Heart left ventricle (tissue), 16 donors: ENCODE measurements at regions not wholly inside any gene's neighbourhood (a gene's known extent, or its start where the extent isn't known, plus 50 kb on each side); places are given as distances from the start of the nearest gene placed in this dataset.

Experiments
- ATAC-seq, 4 donors: fragments of 200-7000 bp; cut with Tn5 transposase; one replicate each; pipeline ENCODE4 v1.9.1; 2020 to 2022; ENCODE audit warnings: moderate library complexity in 4 of 4, mild to moderate bottlenecking in 3 of 4, moderate number of reproducible peaks in 1 of 4
- DNase-seq, 5 donors: peaks; one replicate each; pipeline ENCODE4 v3.0.0-alpha.2; 2020
- H3K27ac ChIP-seq, 12 donors: fragments of 200-600 bp; sonication (generic) in 4 of 12; one replicate each; pipeline versions ENCODE4 v1.5.0 to v1.8.0; 2016 to 2022; ENCODE audit warnings: mild to moderate bottlenecking in 2 of 12
- H3K27me3 ChIP-seq, 9 donors: fragments of 200-600 bp; sonication (generic) in 2 of 9; one replicate each; pipeline versions ENCODE4 v1.5.1 to v1.8.0; 2016 to 2022; ENCODE audit warnings: mild to moderate bottlenecking in 3 of 9
- H3K36me3 ChIP-seq, 9 donors: fragments of 200-600 bp; sonication (generic) in 2 of 9; one replicate each; pipeline versions ENCODE4 v1.5.0 to v1.8.0; 2018 to 2022; ENCODE audit warnings: mild to moderate bottlenecking in 2 of 9
- H3K4me1 ChIP-seq, 12 donors: fragments of 200-600 bp; sonication (generic) in 4 of 12; one replicate each; pipeline versions ENCODE4 v1.5.0 to v1.8.0; 2016 to 2022; ENCODE audit warnings: mild to moderate bottlenecking in 3 of 12
- H3K4me3 ChIP-seq, 12 donors: fragments of 200-600 bp; sonication (generic) in 4 of 12; one replicate each; pipeline versions ENCODE4 v1.5.0 to v1.8.0; 2017 to 2022; ENCODE audit warnings: mild to moderate bottlenecking in 9 of 12, moderate library complexity in 4 of 12
- H3K9me3 ChIP-seq, 12 donors: fragments of 200-600 bp; sonication (generic) in 4 of 12; one replicate each; pipeline versions ENCODE4 v1.5.0 to v1.8.0; 2016 to 2022; ENCODE audit warnings: mild to moderate bottlenecking in 1 of 12
- POLR2A ChIP-seq, 2 donors: fragments of 450-650 bp; IDR thresholded peaks; one replicate each; pipeline ENCODE4 v1.6.1; 2017; ENCODE audit warnings: antibody characterized with exemption in 2 of 2, mild to moderate bottlenecking in 2 of 2, moderate library complexity in 2 of 2
- WGBS, 4 donors: extraction: QIAGEN DNeasy Blood & Tissue Kit in 2 of 4; methylation state at CpG; one replicate each; pipeline versions ENCODE4 v1.1.5 to v1.1.7; 2013 to 2018; 5-methylcytosine and 5-hydroxymethylcytosine counted together
- intact Hi-C, 10 donors: fragments of 100-400 bp; cut with DNase I; formaldehyde crosslinking; loops; one replicate each; pipeline versions ENCODE4 v1.11.1 to v1.14.2; 2022
- TF ChIP-seq, protein P1 (sequence below), 12 donors: fragments of 200-600 bp; sonication (generic) in 4 of 12; IDR thresholded peaks; one replicate each; pipeline versions ENCODE4 v1.5.0 to v1.8.0; 2018 to 2022; ENCODE audit warnings: antibody characterized with exemption in 12 of 12, mild to moderate bottlenecking in 5 of 12
- donor health status: ischemic (EF 13 %, LVEDD 7.1; RV severe dilation, severe dysfunction).
- donor health status: healthy with polysubstance abuse.
- donor health status: DM: no; HTN: yes; CAD: no.
- donor health status: DM: no; HTN: no; CAD: no.
- donor health status: ischemic (EF 25% LVEDD 6.9; RV normal size, moderate dysfunction).
- donor health status: ischemic (EF 25% LVEDD 5.7; RV mildly dilated, moderate dysfunction).
- donor health status: healthy.
- donor health status: DM: yes; HTN: yes; CAD: no.
- donor health status: ischemic (EF 35%, LVEDD 5.7; RV mildly dilated, moderate dysfunction).
- donor health status: nonischemic (EF 11% LVEDD 7.7; RV severe dilation, severe dysfunction).
- donor health status: DM: yes; HTN: yes; CAD: no.
- donor health status: PGD.
- donor health status: ischemic (EF 29% LVEDD 5.4; RV normal size, mild dysfunction).
- donor health status: nonischemic (EF 23%, LVEDD 6.1; RV moderate dilation, normal function).

DNA sequence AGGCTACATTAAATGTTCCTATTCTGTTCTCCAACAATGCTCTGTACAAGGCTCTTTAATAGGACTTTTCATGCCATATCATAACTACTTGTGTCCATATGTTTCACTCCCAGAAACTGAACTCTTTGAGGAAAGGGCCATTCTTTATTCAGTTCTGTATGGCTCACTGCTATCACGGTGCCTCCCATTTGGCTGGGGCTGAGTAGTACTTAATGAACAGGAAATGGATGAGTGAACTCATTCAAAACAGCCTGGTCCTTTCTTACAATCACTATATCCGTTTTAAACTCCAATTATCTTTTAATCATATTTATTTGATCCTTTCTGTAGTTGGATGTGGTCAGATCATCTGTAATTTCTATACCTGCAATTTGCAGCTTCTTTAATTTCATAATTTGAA lies 410.6 kb downstream of the TBC1D4 start:
- 41 to 67% (median 48%) methylated on average over 2 of the region's 2 CpGs for WGBS, 4 donors
- no peaks in the 10 kb centered on the region for H3K27me3 ChIP-seq
- intact Hi-C loops: no loop called here
- no peaks in the 10 kb centered on the region for H3K9me3 ChIP-seq
- no peak overlapping the region for H3K27ac ChIP-seq
- TF ChIP-seq, protein P1, sequence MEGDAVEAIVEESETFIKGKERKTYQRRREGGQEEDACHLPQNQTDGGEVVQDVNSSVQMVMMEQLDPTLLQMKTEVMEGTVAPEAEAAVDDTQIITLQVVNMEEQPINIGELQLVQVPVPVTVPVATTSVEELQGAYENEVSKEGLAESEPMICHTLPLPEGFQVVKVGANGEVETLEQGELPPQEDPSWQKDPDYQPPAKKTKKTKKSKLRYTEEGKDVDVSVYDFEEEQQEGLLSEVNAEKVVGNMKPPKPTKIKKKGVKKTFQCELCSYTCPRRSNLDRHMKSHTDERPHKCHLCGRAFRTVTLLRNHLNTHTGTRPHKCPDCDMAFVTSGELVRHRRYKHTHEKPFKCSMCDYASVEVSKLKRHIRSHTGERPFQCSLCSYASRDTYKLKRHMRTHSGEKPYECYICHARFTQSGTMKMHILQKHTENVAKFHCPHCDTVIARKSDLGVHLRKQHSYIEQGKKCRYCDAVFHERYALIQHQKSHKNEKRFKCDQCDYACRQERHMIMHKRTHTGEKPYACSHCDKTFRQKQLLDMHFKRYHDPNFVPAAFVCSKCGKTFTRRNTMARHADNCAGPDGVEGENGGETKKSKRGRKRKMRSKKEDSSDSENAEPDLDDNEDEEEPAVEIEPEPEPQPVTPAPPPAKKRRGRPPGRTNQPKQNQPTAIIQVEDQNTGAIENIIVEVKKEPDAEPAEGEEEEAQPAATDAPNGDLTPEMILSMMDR (IDR thresholded peaks at IDR 0.05): no peak
- TF ChIP-seq POLR2A (IDR thresholded peaks at IDR 0.05): no peak
- H3K36me3 ChIP-seq: no peaks in the 10 kb centered on the region
- ATAC-seq (no peak), DNase-seq (no peak)
- no peaks in the 10 kb centered on the region for H3K4me1 ChIP-seq
- no peak overlapping the region for H3K4me3 ChIP-seq

DNA sequence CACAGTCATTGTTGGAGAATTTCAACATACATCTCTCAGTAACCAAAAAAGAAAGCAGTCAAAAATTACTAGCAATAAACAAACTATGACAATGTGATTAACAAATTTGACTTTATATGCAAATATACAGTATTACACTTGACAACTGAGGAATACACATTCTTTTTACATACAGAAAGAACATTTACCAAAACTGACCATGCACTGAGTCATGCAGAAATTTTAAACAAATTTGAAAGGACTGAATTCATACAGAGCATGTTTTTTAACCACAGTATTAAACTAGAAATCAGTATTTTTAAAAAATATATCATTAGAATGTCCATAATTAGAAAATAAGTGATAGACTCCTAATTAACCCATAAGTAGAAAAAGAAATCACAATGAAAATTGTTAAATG lies 420.1 kb downstream of the TBC1D4 start:
- intact Hi-C loops: no loop called here
- no peak for DNase-seq
- Histone ChIP-seq H3K4me1 (no peaks in the 10 kb centered on the region), H3K4me3 (no peak overlapping the region), H3K27me3 (no peaks in the 10 kb centered on the region), H3K36me3 (no peaks in the 10 kb centered on the region), H3K27ac (no peak overlapping the region), H3K9me3 (peaks cover 0 to 15% (median 0%) of the 10 kb centered on the region in 12 donors)
- TF ChIP-seq, protein P1 (IDR thresholded peaks at IDR 0.05): no peak
- TF ChIP-seq POLR2A (IDR thresholded peaks at IDR 0.05): no peak
- no peak for ATAC-seq

DNA sequence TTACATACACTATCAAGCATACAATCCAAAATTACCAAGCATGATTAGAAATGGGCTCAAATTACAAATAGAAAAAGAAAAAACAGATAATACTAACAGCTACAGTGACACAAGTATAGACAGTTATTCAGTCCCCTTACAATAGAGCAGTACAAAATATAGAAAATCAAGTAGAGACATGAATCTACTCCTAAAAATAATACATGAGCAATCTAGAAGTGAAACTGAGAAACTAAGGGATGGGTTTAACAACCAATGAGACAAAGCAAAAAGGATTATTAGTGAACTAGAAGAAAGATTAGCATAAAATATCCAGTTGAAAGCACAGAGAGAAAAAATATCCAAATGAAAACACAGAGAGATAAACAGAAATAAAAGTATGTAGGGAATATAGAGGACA lies 426.7 kb downstream of the TBC1D4 start:
- DNase-seq (no peak), ATAC-seq (no peak)
- TF ChIP-seq, protein P1 (IDR thresholded peaks at IDR 0.05): no peak
- Histone ChIP-seq H3K4me3 (no peak overlapping the region), H3K27me3 (no peaks in the 10 kb centered on the region), H3K4me1 (no peaks in the 10 kb centered on the region), H3K36me3 (no peaks in the 10 kb centered on the region), H3K27ac (no peak overlapping the region), H3K9me3 (no peaks in the 10 kb centered on the region)
- intact Hi-C loops: no loop called here

DNA sequence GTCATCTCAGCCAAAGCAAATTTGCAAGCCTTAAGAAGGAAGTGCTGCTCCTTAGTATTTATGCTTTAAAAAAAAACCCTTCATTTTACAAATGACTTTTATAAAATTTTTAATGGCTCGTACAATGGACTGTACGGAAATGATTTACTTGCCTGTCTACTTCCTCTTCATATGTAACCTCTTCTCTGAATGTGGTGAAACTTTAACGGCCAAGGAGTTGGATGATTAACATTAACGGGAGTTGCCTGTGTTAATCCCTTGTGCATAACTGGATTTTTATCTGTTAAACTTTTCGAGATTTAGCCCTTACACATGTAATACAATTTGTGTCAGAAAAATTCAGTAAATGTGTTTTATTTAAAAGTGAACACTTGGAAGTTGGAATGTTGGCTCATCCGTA lies 429.4 kb downstream of the TBC1D4 start:
- Histone ChIP-seq H3K27me3 (no peaks in the 10 kb centered on the region), H3K36me3 (no peaks in the 10 kb centered on the region), H3K9me3 (peaks cover 0 to 5% (median 0%) of the 10 kb centered on the region in 12 donors), H3K27ac (no peak overlapping the region), H3K4me3 (no peak overlapping the region), H3K4me1 (no peaks in the 10 kb centered on the region)
- intact Hi-C loops: no loop called here
- no peak for DNase-seq
- no peak for ATAC-seq
- WGBS, 4 donors: 75 to 87% (median 79%) methylated on average over 6 of the region's 6 CpGs
- TF ChIP-seq, protein P1 (IDR thresholded peaks at IDR 0.05): no peak
- TF ChIP-seq POLR2A (IDR thresholded peaks at IDR 0.05): no peak
